Endothelial cell of umbilical vein (primary cell): ENCODE measurements at regions not wholly inside any gene's neighbourhood (a gene's known extent, or its start where the extent isn't known, plus 50 kb on each side); places are given as distances from the start of the nearest gene placed in this dataset.

Experiments
- BruUV-seq: library from RNA; stranded (reverse); fragments of 400-500 nt; replicated peaks from 2 replicates; lab custom pipeline; 2021; lab: Mats Ljungman, UMichigan
- CTCF ChIA-PET: fragments of 300-600, 350-600 bp; sonication (Branson Sonifier 250); formaldehyde crosslinking; loops from one replicate; lab custom pipeline; 2021; ENCODE audit warnings: antibody characterized with exemption, inconsistent platforms; lab: Charles Lee
- POLR2A ChIA-PET: fragments of 300-600, 350-600 bp; sonication (Branson Sonifier 250); formaldehyde crosslinking; loops from one replicate; lab custom pipeline; 2021; ENCODE audit warnings: antibody characterized with exemption, inconsistent platforms; lab: Charles Lee
- DNase-seq: peaks from one replicate; pipeline ENCODE4 v3.0.0-alpha.2; 2011; ENCODE audit warnings: low read depth, low spot score
- FAIRE-seq: peaks from 2 replicates; lab custom pipeline; 2011; peaks lifted over from hg19 to GRCh38; lab: Jason Lieb, UNC
- H2AFZ ChIP-seq: 2 replicates; pipeline ENCODE4 v1.6.0; 2012; ENCODE audit warnings: low read depth, low read length, control low read depth, inconsistent platforms
- H3K27ac ChIP-seq: 2 replicates; pipeline ENCODE4 v1.5.1; 2011; ENCODE audit warnings: low read depth, mild to moderate bottlenecking, control low read depth, low read length, moderate library complexity; ENCODE audit not compliant: insufficient read depth
- H3K27me3 ChIP-seq, 2 experiments: 2 replicates each; pipeline versions ENCODE4 v1.6.0 to v1.6.1; 2011; ENCODE audit warnings: low read length in 2 of 2, mixed read lengths in 1 of 2; ENCODE audit not compliant: control insufficient read depth in 2 of 2, insufficient read depth in 2 of 2
- H3K36me3 ChIP-seq, 2 experiments: 2 replicates in 1 of 2; 3 replicates in 1 of 2; pipeline ENCODE4 v1.5.1; 2011; ENCODE audit warnings: low read length in 2 of 2, mild to moderate bottlenecking in 1 of 2, moderate library complexity in 1 of 2; ENCODE audit not compliant: control insufficient read depth in 2 of 2, insufficient read depth in 2 of 2; ENCODE audit errors: extremely low read depth in 1 of 2
- H3K4me1 ChIP-seq: 3 replicates; pipeline ENCODE4 v1.5.1; 2011; ENCODE audit warnings: mild to moderate bottlenecking, low read length; ENCODE audit not compliant: control insufficient read depth, insufficient read depth; ENCODE audit errors: extremely low read depth
- H3K4me2 ChIP-seq: 2 replicates; pipeline ENCODE4 v1.6.1; 2011; ENCODE audit warnings: low read length, control low read depth, mixed read lengths; ENCODE audit not compliant: insufficient read depth
- H3K4me3 ChIP-seq, 3 experiments: fragments of 200-600 bp in 1 of 3; sonication (generic), shearing (Covaris generic) in 1 of 3; replicated peaks in 1 of 3; 2 replicates each; pipeline ENCODE4 v1.5.1; 2011 to 2016; ENCODE audit warnings: control low read depth in 3 of 3, low read length in 3 of 3, mild to moderate bottlenecking in 2 of 3, inconsistent platforms in 1 of 3, low read depth in 1 of 3, moderate library complexity in 1 of 3; ENCODE audit not compliant: insufficient read depth in 1 of 3
- H3K79me2 ChIP-seq: 2 replicates; pipeline ENCODE4 v1.6.0; 2012; ENCODE audit warnings: low read length, inconsistent platforms; ENCODE audit not compliant: control insufficient read depth, insufficient read depth
- H3K9ac ChIP-seq: replicated peaks from 2 replicates; pipeline ENCODE3; 2011; ENCODE audit warnings: low read length, control low read depth; ENCODE audit not compliant: insufficient read depth; ENCODE audit errors: extremely low read depth
- H3K9me1 ChIP-seq: replicated peaks from 3 replicates; pipeline ENCODE4 v1.6.0; 2011; ENCODE audit warnings: mild to moderate bottlenecking, low read length; ENCODE audit not compliant: control insufficient read depth, insufficient read depth; ENCODE audit errors: extremely low read depth
- H3K9me3 ChIP-seq: replicated peaks from 2 replicates; pipeline ENCODE4 v1.5.1; 2012; ENCODE audit warnings: low read length, inconsistent platforms; ENCODE audit not compliant: control insufficient read depth, insufficient read depth
- H4K20me1 ChIP-seq: replicated peaks from 2 replicates; pipeline ENCODE3; 2011; ENCODE audit warnings: mild to moderate bottlenecking, low read length; ENCODE audit not compliant: control insufficient read depth, insufficient read depth; ENCODE audit errors: extremely low read depth
- EZH2 ChIP-seq: IDR thresholded peaks from 2 replicates; pipeline ENCODE4 v1.6.1; 2012; ENCODE audit warnings: borderline replicate concordance, low read depth, mild to moderate bottlenecking, moderate library complexity, low read length, inconsistent platforms; ENCODE audit not compliant: severe bottlenecking
- FOS ChIP-seq: IDR thresholded peaks from 2 replicates; pipeline ENCODE4 v1.6.1; 2011; ENCODE audit warnings: mild to moderate bottlenecking, low read length, moderate library complexity, borderline replicate concordance; ENCODE audit not compliant: insufficient read depth
- GATA2 ChIP-seq: IDR thresholded peaks from 2 replicates; pipeline ENCODE4 v1.7.0; 2011; ENCODE audit warnings: low read depth, mild to moderate bottlenecking, moderate library complexity, mixed read lengths, low read length; ENCODE audit not compliant: insufficient read length, insufficient read depth
- JUN ChIP-seq: IDR thresholded peaks from 2 replicates; pipeline ENCODE4 v1.6.1; 2011; ENCODE audit warnings: borderline replicate concordance, low read depth; ENCODE audit not compliant: insufficient read length, insufficient read depth
- MYC ChIP-seq: IDR thresholded peaks from one replicate; pipeline ENCODE4 v1.6.1; 2011; ENCODE audit warnings: mild to moderate bottlenecking, low read depth, low read length
- POLR2A ChIP-seq: IDR thresholded peaks from 2 replicates; pipeline ENCODE4 v1.6.1; 2012; ENCODE audit warnings: low read depth, mild to moderate bottlenecking, control low read depth, low read length
- POLR2AphosphoS5 ChIP-seq: IDR thresholded peaks from 2 replicates; pipeline ENCODE4 v1.6.1; 2012; ENCODE audit warnings: low read depth, mild to moderate bottlenecking, control low read depth, low read length, moderate library complexity; ENCODE audit not compliant: insufficient read depth
- dilution Hi-C: fragments of 300-500 bp; cut with MboI; formaldehyde crosslinking; loops from one replicate; pipeline ENCODE4 v1.15.0; 2019; ENCODE audit warnings: low sequenced_read_pairs; ENCODE audit not compliant: extremely low pct_ligation_motif_present
- intact Hi-C: fragments of 100-400 bp; cut with micrococcal nuclease; formaldehyde crosslinking; loops from one replicate; pipeline ENCODE4 v1.10.0; 2022
- TF ChIP-seq, protein P1 (sequence below): IDR thresholded peaks from 2 replicates; pipeline ENCODE4 v1.6.1; 2011; ENCODE audit not compliant: insufficient read depth, insufficient read length
- TF ChIP-seq, protein P2 (sequence below), 2 donors: IDR thresholded peaks; 1 replicate in 1 of 2; 2 replicates in 1 of 2; pipeline ENCODE4 v1.5.1; 2011; ENCODE audit warnings: low read length in 2 of 2, mild to moderate bottlenecking in 2 of 2, moderate library complexity in 2 of 2, control low read depth in 1 of 2, inconsistent platforms in 1 of 2, low read depth in 1 of 2; ENCODE audit not compliant: insufficient read depth in 1 of 2; ENCODE audit errors: extremely low read depth in 1 of 2

DNA sequence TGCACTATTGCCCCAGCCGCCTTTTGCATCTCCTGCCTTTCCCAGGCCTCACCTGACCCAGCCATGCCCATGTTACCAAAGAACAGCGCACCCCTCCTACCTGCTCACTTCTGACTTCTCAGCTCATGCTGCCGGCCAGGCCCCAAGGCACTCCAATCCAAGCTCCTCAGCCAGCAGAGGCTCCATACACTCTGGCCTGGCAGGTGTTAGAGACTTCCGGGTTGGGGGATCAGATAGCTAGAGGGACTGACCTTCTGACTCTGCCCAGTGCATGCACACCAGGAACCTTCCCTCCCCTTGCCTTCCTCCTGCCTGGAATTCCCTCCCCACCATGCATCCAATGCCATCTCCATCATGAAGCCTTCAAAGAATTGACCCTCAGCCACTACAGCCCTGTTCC is 56.2 kb upstream of the ZMIZ1 start:
- H3K27me3 ChIP-seq, result peaks cover 0 to 10% of the 10 kb centered on the region in 2 experiments
- no peak overlapping the region for H3K9ac ChIP-seq
- H3K9me3 ChIP-seq, result no peaks in the 10 kb centered on the region
- TF ChIP-seq FOS (no peak), GATA2 (no peak), MYC (no peak), POLR2A (no peak), POLR2AphosphoS5 (no peak), EZH2 (no peak), JUN (no peak)
- TF ChIP-seq, protein P1, sequence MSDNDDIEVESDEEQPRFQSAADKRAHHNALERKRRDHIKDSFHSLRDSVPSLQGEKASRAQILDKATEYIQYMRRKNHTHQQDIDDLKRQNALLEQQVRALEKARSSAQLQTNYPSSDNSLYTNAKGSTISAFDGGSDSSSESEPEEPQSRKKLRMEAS, result no peak
- TF ChIP-seq, protein P2, sequence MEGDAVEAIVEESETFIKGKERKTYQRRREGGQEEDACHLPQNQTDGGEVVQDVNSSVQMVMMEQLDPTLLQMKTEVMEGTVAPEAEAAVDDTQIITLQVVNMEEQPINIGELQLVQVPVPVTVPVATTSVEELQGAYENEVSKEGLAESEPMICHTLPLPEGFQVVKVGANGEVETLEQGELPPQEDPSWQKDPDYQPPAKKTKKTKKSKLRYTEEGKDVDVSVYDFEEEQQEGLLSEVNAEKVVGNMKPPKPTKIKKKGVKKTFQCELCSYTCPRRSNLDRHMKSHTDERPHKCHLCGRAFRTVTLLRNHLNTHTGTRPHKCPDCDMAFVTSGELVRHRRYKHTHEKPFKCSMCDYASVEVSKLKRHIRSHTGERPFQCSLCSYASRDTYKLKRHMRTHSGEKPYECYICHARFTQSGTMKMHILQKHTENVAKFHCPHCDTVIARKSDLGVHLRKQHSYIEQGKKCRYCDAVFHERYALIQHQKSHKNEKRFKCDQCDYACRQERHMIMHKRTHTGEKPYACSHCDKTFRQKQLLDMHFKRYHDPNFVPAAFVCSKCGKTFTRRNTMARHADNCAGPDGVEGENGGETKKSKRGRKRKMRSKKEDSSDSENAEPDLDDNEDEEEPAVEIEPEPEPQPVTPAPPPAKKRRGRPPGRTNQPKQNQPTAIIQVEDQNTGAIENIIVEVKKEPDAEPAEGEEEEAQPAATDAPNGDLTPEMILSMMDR (IDR thresholded peaks at IDR 0.05; ENCODE audit: extremely low read depth in 1 of 2, insufficient read depth in 1 of 2, low read depth in 1 of 2, low read length in 2 of 2), result no peak
- H3K4me2 ChIP-seq, result no peak overlapping the region
- H2AFZ ChIP-seq, result no peak overlapping the region
- ChIA-PET CTCF (interaction anchor here (1.0 kb wide), 1 partner anchor 38 kb away, joined by 4 read pairs; no protein-coding TSS in a partner anchor), POLR2A (no interaction called here)
- H3K27ac ChIP-seq, result no peak overlapping the region
- intact Hi-C loops, result no loop called here
- no peak overlapping the region for H3K4me3 ChIP-seq
- no TSS peak for BruUV-seq
- dilution Hi-C loops, result no loop called here
- H4K20me1 ChIP-seq, result no peaks in the 10 kb centered on the region
- FAIRE-seq (no peak), DNase-seq (no peak)
- H3K36me3 ChIP-seq, result no peaks in the 10 kb centered on the region
- H3K9me1 ChIP-seq, result no peaks in the 10 kb centered on the region
- H3K79me2 ChIP-seq, result no peaks in the 10 kb centered on the region
- H3K4me1 ChIP-seq, result no peaks in the 10 kb centered on the region
